WTC11 (cell line): ENCODE measurements at regions not wholly inside any gene's neighbourhood (a gene's known extent, or its start where the extent isn't known, plus 50 kb on each side); places are given as distances from the start of the nearest gene placed in this dataset.

ENCODE experiments used
- ATAC-seq: fragments of 200-7000 bp; cut with Tn5 transposase; 2 replicates; pipeline ENCODE4 v1.10.0; 2021; ENCODE audit warnings: mild to moderate bottlenecking, moderate library complexity
- CTCF ChIA-PET: fragments of 300-600 bp; sonication (Branson Sonifier 250); formaldehyde crosslinking; loops from one replicate; lab custom pipeline; 2021; ENCODE audit warnings: antibody characterized with exemption; lab: Charles Lee
- POLR2A ChIA-PET: fragments of 350-600 bp; sonication (Branson Sonifier 250); formaldehyde crosslinking; loops from one replicate; lab custom pipeline; 2021; ENCODE audit warnings: antibody characterized with exemption; lab: Charles Lee
- DNase-seq: peaks from one replicate; pipeline ENCODE4 v3.0.0; 2021; ENCODE audit warnings: low spot score
- H3K27ac Mint-ChIP-seq: 2 replicates; pipeline ENCODE4 v1.8.0; 2021; ENCODE audit warnings: mixed read lengths
- H3K27me3 Mint-ChIP-seq: 2 replicates; pipeline ENCODE4 v1.8.0; 2021; ENCODE audit warnings: low read depth, mild to moderate bottlenecking, moderate library complexity, mixed read lengths
- H3K36me3 Mint-ChIP-seq: 2 replicates; pipeline ENCODE4 v1.8.0; 2021; ENCODE audit warnings: mixed read lengths
- H3K4me1 Mint-ChIP-seq: 2 replicates; pipeline ENCODE4 v1.8.0; 2022; ENCODE audit warnings: mixed read lengths
- H3K4me3 Mint-ChIP-seq: 2 replicates; pipeline ENCODE4 v1.8.0; 2021; ENCODE audit warnings: mild to moderate bottlenecking, moderate library complexity, mixed read lengths
- H3K9me3 Mint-ChIP-seq: 2 replicates; pipeline ENCODE4 v1.8.0; 2021; ENCODE audit warnings: mixed read lengths
- ATF3 ChIP-seq: sonication (generic); formaldehyde crosslinking; conservative IDR thresholded peaks from 2 replicates; pipeline ENCODE4 v1.8.1; 2022; ENCODE audit warnings: mild to moderate bottlenecking, missing genetic modification reagents
- CTCF ChIP-seq: fragments of 200-600 bp; IDR thresholded peaks from 2 replicates; pipeline ENCODE4 v1.8.0; 2022; ENCODE audit warnings: antibody characterized with exemption
- ETV6 ChIP-seq: sonication (generic); formaldehyde crosslinking; IDR thresholded peaks from 2 replicates; pipeline ENCODE4 v1.8.1; 2022; ENCODE audit warnings: mild to moderate bottlenecking, missing genetic modification reagents
- FOXJ3 ChIP-seq: sonication (generic); formaldehyde crosslinking; IDR thresholded peaks from 2 replicates; pipeline ENCODE4 v1.9.0; 2021; ENCODE audit warnings: missing genetic modification reagents, mild to moderate bottlenecking, borderline replicate concordance
- STAT6 ChIP-seq: sonication (generic); formaldehyde crosslinking; conservative IDR thresholded peaks from 2 replicates; pipeline ENCODE4 v1.8.1; 2023; ENCODE audit warnings: mild to moderate bottlenecking, low read depth, missing genetic modification reagents, moderate library complexity
- TCF7 ChIP-seq: sonication (generic); formaldehyde crosslinking; IDR thresholded peaks from 2 replicates; pipeline ENCODE4 v1.8.0; 2022; ENCODE audit warnings: mild to moderate bottlenecking, low read depth, missing genetic modification reagents, moderate library complexity
- ZBTB21 ChIP-seq: sonication (generic); formaldehyde crosslinking; IDR thresholded peaks from 2 replicates; pipeline ENCODE4 v1.8.1; 2023; ENCODE audit warnings: mild to moderate bottlenecking, missing genetic modification reagents, borderline replicate concordance
- TF ChIP-seq, protein P1 (sequence below): sonication (generic); formaldehyde crosslinking; IDR thresholded peaks from 2 replicates; pipeline ENCODE4 v1.8.0; 2023; ENCODE audit warnings: missing genetic modification reagents, mild to moderate bottlenecking, borderline replicate concordance

GRCh38 chr4:124846306-124846705, 133.8 kb upstream of the ANKRD50 start:
- TF ChIP-seq, protein P1, sequence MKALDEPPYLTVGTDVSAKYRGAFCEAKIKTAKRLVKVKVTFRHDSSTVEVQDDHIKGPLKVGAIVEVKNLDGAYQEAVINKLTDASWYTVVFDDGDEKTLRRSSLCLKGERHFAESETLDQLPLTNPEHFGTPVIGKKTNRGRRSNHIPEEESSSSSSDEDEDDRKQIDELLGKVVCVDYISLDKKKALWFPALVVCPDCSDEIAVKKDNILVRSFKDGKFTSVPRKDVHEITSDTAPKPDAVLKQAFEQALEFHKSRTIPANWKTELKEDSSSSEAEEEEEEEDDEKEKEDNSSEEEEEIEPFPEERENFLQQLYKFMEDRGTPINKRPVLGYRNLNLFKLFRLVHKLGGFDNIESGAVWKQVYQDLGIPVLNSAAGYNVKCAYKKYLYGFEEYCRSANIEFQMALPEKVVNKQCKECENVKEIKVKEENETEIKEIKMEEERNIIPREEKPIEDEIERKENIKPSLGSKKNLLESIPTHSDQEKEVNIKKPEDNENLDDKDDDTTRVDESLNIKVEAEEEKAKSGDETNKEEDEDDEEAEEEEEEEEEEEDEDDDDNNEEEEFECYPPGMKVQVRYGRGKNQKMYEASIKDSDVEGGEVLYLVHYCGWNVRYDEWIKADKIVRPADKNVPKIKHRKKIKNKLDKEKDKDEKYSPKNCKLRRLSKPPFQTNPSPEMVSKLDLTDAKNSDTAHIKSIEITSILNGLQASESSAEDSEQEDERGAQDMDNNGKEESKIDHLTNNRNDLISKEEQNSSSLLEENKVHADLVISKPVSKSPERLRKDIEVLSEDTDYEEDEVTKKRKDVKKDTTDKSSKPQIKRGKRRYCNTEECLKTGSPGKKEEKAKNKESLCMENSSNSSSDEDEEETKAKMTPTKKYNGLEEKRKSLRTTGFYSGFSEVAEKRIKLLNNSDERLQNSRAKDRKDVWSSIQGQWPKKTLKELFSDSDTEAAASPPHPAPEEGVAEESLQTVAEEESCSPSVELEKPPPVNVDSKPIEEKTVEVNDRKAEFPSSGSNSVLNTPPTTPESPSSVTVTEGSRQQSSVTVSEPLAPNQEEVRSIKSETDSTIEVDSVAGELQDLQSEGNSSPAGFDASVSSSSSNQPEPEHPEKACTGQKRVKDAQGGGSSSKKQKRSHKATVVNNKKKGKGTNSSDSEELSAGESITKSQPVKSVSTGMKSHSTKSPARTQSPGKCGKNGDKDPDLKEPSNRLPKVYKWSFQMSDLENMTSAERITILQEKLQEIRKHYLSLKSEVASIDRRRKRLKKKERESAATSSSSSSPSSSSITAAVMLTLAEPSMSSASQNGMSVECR (CRISPR knock-in tag), result no peak
- no peak for TF ChIP-seq FOXJ3 (CRISPR knock-in tag)
- Mint-ChIP-seq H3K36me3 (peaks cover 24% of the 10 kb centered on the region), H3K27me3 (no peaks in the 10 kb centered on the region; the same call in 1 of the 2 replicates), H3K4me3 (no peak overlapping the region), H3K9me3 (peaks cover 38% of the 10 kb centered on the region), H3K4me1 (no peaks in the 10 kb centered on the region), H3K27ac (no peak overlapping the region)
- DNase-seq (no peak), ATAC-seq (no peak)
- ChIA-PET CTCF (no interaction called here), POLR2A (no interaction called here)

- TF ChIP-seq STAT6 (CRISPR knock-in tag) (no peak), ETV6 (CRISPR knock-in tag) (no peak), ZBTB21 (CRISPR knock-in tag) (no peak)
- H3K27me3 Mint-ChIP-seq, result no peaks in the 10 kb centered on the region; the same call in 1 of the 2 replicates
- no peak overlapping the region for H3K27ac Mint-ChIP-seq
- H3K9me3 Mint-ChIP-seq, result peaks cover 77% of the 10 kb centered on the region
- ChIA-PET POLR2A (no interaction called here), CTCF (no interaction called here)
- ATAC-seq (no peak), DNase-seq (no peak)
- peaks cover 71% of the 10 kb centered on the region for H3K36me3 Mint-ChIP-seq
- H3K4me3 Mint-ChIP-seq, result no peak overlapping the region
- no peaks in the 10 kb centered on the region for H3K4me1 Mint-ChIP-seq
Observed at GRCh38 chr4:124839786-124840390, 127.4 kb upstream of the ANKRD50 start.

DNA sequence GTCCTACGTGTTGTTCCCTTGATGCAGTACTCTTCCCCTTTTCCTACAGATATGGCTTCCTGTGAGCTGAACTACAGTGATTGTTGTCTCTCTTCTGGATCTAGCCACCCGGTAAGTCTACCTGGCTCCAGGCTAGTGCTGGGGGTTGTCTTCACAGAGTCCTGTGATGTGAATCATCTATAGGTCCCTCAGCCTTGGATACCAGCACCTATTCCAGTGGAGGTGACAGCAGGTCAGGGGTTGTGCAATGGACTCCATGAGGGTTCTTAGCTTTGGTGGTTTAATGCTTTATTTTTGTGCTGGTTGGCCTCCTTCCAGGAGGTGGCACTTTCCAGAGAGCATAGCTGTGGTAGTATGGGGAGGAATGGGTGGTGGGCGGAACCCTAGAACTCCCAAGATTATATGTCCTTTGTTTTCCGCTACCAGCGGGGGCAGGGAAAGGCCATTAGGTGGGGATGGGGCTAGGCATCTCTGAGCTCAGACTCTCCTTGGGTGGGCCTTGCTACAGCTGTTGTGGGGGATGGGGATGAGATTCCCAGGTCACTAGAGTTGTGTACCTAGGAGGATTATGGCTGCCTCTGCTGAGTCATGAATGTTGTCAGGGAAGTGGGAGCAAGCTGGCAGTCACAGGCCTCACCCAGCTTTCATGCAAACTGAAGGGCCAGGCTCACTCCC, 121.4 kb upstream of the ANKRD50 start:
- CTCF ChIA-PET, result no interaction called here
- H3K27me3 Mint-ChIP-seq, result no peaks in the 10 kb centered on the region
- TF ChIP-seq ATF3 (CRISPR knock-in tag) (no peak), CTCF (no peak), TCF7 (no peak), ETV6 (CRISPR knock-in tag) (no peak)
- POLR2A ChIA-PET, result no interaction called here
- peaks cover 80% of the 10 kb centered on the region for H3K9me3 Mint-ChIP-seq
- no peak overlapping the region for H3K4me3 Mint-ChIP-seq
- peaks cover 45% of the 10 kb centered on the region for H3K36me3 Mint-ChIP-seq
- no peak for ATAC-seq
- H3K4me1 Mint-ChIP-seq, result no peaks in the 10 kb centered on the region
- no peak for DNase-seq
- H3K27ac Mint-ChIP-seq, result no peak overlapping the region
